ENCODE measurements at regions not wholly inside any gene's neighbourhood (a gene's known extent, or its start where the extent isn't known, plus 50 kb on each side); places are given as distances from the start of the nearest gene placed in this dataset.

- CTCF ChIA-PET, result interaction anchor here (0.8 kb wide), 1 partner anchor 10 kb away, joined by 3 read pairs; no protein-coding TSS in a partner anchor
Measured at GRCh38 chr3:177899275-177900067, 636.8 kb upstream of the KCNMB2 start.

GRCh38 chr3:177902876-177903275 lies 633.4 kb upstream of the KCNMB2 start:
- TF ChIP-seq CTCF (IDR thresholded peaks at IDR 0.05; ENCODE audit: insufficient read depth, low read length, missing control alignments), result no peak
- POLR2A ChIA-PET, result no interaction called here
- CTCF ChIA-PET, result no interaction called here
- H3K4me3 ChIP-seq (ENCODE audit: low read depth, low read length), result no peak overlapping the region
- no peak for DNase-seq (ENCODE audit: low read depth, low spot score)

More at GRCh38 chr3:177899275-177900067, 636.8 kb upstream of the KCNMB2 start:
- TF ChIP-seq CTCF (IDR thresholded peaks at IDR 0.05; ENCODE audit: insufficient read depth, low read length, missing control alignments), result no peak
- no peak overlapping the region for H3K4me3 ChIP-seq (ENCODE audit: low read depth, low read length)
- POLR2A ChIA-PET, result no interaction called here
- no peak for DNase-seq (ENCODE audit: low read depth, low spot score)

- no peak overlapping the region for H3K4me3 ChIP-seq (ENCODE audit: low read depth, low read length)
Measured at GRCh38 chr3:177904621-177905020, 631.6 kb upstream of the KCNMB2 start.

GRCh38 chr3:177905173-177906125 lies 630.8 kb upstream of the KCNMB2 start:
- ChIA-PET POLR2A (interaction anchor here (0.6 to 1.7 kb wide), 9 partner anchors 29 to 438 kb away, joined by 3 to 6 read pairs (median 4); no protein-coding TSS in a partner anchor), CTCF (interaction anchor here (0.6 to 1.2 kb wide), 3 partner anchors 116 to 422 kb away, joined by 3 read pairs; no protein-coding TSS in a partner anchor)
- TF ChIP-seq CTCF (IDR thresholded peaks at IDR 0.05; ENCODE audit: insufficient read depth, low read length, missing control alignments), result no peak
- no peak overlapping the region for H3K4me3 ChIP-seq (ENCODE audit: low read depth, low read length)
- DNase-seq (ENCODE audit: low read depth, low spot score), result peak; percentile 84

More at GRCh38 chr3:177904621-177905020, 631.6 kb upstream of the KCNMB2 start:
- no peak for DNase-seq (ENCODE audit: low read depth, low spot score)
- no peak for TF ChIP-seq CTCF (IDR thresholded peaks at IDR 0.05; ENCODE audit: insufficient read depth, low read length, missing control alignments)
- ChIA-PET CTCF (no interaction called here), POLR2A (interaction anchor here (1.2 kb wide), 1 partner anchor 73 kb away, joined by 3 read pairs; no protein-coding TSS in a partner anchor)

GRCh38 chr3:177906126-177906511 lies 630.1 kb upstream of the KCNMB2 start:
- ChIA-PET POLR2A (interaction anchor here (0.6 to 1.7 kb wide), 8 partner anchors 28 to 438 kb away, joined by 3 to 6 read pairs (median 4); no protein-coding TSS in a partner anchor), CTCF (interaction anchor here (0.8 to 1.6 kb wide), 7 partner anchors 12 to 480 kb away, joined by 3 to 7 read pairs (median 3); no protein-coding TSS in a partner anchor)
- peak; percentile 72 for DNase-seq (ENCODE audit: low read depth, low spot score)
- no peak for TF ChIP-seq CTCF (IDR thresholded peaks at IDR 0.05; ENCODE audit: insufficient read depth, low read length, missing control alignments)
- no peak overlapping the region for H3K4me3 ChIP-seq (ENCODE audit: low read depth, low read length)

All from AG04449 (cell line).